HEK293T (cell line): ENCODE measurements at regions not wholly inside any gene's neighbourhood (a gene's known extent, or its start where the extent isn't known, plus 50 kb on each side); places are given as distances from the start of the nearest gene placed in this dataset.

ENCODE experiments used
- CTCF ChIA-PET: fragments of 350-600 bp; formaldehyde crosslinking; extraction: SDS; loops from one replicate; lab custom pipeline; 2021; ENCODE audit warnings: antibody characterized with exemption, inconsistent platforms; lab: Yijun Ruan, JAX
- POLR2A ChIA-PET: fragments of 350-600 bp; formaldehyde crosslinking; extraction: SDS; loops from one replicate; lab custom pipeline; 2020; ENCODE audit warnings: antibody characterized with exemption, inconsistent platforms; lab: Yijun Ruan, JAX
- DNase-seq: peaks from one replicate; pipeline ENCODE4 v3.0.0; 2012; ENCODE audit warnings: mixed read lengths; ENCODE audit errors: extremely low spot score
- ARNT ChIP-seq: fragments of 450-650 bp; IDR thresholded peaks from 2 replicates; pipeline ENCODE4 v1.6.1; 2017; ENCODE audit warnings: mild to moderate bottlenecking
- BHLHE40 ChIP-seq: fragments of 450-650 bp; IDR thresholded peaks from 2 replicates; pipeline ENCODE4 v1.6.1; 2016; ENCODE audit warnings: mild to moderate bottlenecking, moderate library complexity, borderline replicate concordance
- CTBP1 ChIP-seq: fragments of 450-650 bp; IDR thresholded peaks from 2 replicates; pipeline ENCODE4 v1.6.1; 2016; ENCODE audit warnings: borderline replicate concordance
- ELF4 ChIP-seq: fragments of 450-650 bp; IDR thresholded peaks from 2 replicates; pipeline ENCODE4 v1.6.1; 2017; ENCODE audit warnings: antibody characterized with exemption
- FOXA1 ChIP-seq: fragments of 450-650 bp; IDR thresholded peaks from 2 replicates; pipeline ENCODE4 v1.6.1; 2016; ENCODE audit warnings: mild to moderate bottlenecking
- FOXK2 ChIP-seq: fragments of 450-650 bp; IDR thresholded peaks from 2 replicates; pipeline ENCODE4 v1.6.1; 2016; ENCODE audit warnings: mild to moderate bottlenecking
- FOXM1 ChIP-seq: fragments of 450-650 bp; IDR thresholded peaks from 2 replicates; pipeline ENCODE4 v1.6.1; 2017; ENCODE audit warnings: mild to moderate bottlenecking, borderline replicate concordance
- HDGF ChIP-seq: fragments of 450-650 bp; IDR thresholded peaks from 2 replicates; pipeline ENCODE4 v1.6.1; 2017; ENCODE audit warnings: antibody characterized with exemption, borderline replicate concordance
- L3MBTL2 ChIP-seq: fragments of 450-650 bp; conservative IDR thresholded peaks from 2 replicates; pipeline ENCODE4 v1.6.1; 2016; ENCODE audit warnings: mild to moderate bottlenecking
- LEF1 ChIP-seq: fragments of 450-650 bp; IDR thresholded peaks from 2 replicates; pipeline ENCODE4 v1.6.1; 2017; ENCODE audit warnings: mild to moderate bottlenecking, borderline replicate concordance
- NFRKB ChIP-seq: fragments of 450-650 bp; IDR thresholded peaks from 2 replicates; pipeline ENCODE4 v1.6.1; 2016; ENCODE audit warnings: mild to moderate bottlenecking, moderate library complexity
- SP1 ChIP-seq: fragments of 450-650 bp; IDR thresholded peaks from 2 replicates; pipeline ENCODE4 v1.6.1; 2017
- SUZ12 ChIP-seq: fragments of 450-650 bp; IDR thresholded peaks from 2 replicates; pipeline ENCODE4 v1.6.1; 2016; ENCODE audit warnings: mild to moderate bottlenecking
- TARDBP ChIP-seq: fragments of 450-650 bp; IDR thresholded peaks from 2 replicates; pipeline ENCODE4 v1.6.1; 2016
- ZNF384 ChIP-seq: fragments of 450-650 bp; IDR thresholded peaks from 2 replicates; pipeline ENCODE4 v1.6.1; 2016
- TF ChIP-seq, protein P1 (sequence below): fragments of 450-650 bp; IDR thresholded peaks from 2 replicates; pipeline ENCODE4 v1.6.1; 2016

DNA sequence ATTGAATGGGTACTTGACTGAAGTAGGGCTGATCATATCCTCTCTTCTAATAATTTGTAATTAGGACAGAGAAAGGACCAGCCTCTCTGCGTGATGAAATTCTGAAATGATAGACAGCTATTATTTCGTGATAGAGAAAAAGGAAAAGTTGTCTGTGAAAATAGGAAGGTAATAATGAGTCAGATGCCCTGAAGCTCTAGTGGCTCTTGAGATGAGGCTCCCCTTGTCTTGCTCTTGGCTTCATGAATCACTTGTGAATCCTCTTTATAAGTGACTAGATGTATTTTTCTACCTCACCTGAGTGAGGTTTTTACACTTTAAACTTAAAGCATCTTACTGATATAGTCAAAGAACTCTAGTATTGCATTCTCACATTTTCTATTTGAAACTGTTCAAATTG lies 888.9 kb downstream of the PCDH18 start:
- no peak for DNase-seq
- CTCF ChIA-PET = no interaction called here
- POLR2A ChIA-PET = no interaction called here
- TF ChIP-seq LEF1 = no peak
- TF ChIP-seq, protein P1, sequence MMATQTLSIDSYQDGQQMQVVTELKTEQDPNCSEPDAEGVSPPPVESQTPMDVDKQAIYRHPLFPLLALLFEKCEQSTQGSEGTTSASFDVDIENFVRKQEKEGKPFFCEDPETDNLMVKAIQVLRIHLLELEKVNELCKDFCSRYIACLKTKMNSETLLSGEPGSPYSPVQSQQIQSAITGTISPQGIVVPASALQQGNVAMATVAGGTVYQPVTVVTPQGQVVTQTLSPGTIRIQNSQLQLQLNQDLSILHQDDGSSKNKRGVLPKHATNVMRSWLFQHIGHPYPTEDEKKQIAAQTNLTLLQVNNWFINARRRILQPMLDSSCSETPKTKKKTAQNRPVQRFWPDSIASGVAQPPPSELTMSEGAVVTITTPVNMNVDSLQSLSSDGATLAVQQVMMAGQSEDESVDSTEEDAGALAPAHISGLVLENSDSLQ = no peak
- no peak for TF ChIP-seq ELF4
- no peak for TF ChIP-seq SUZ12
- TF ChIP-seq CTBP1 = no peak
- TF ChIP-seq ZNF384 = no peak
- no peak for TF ChIP-seq SP1
- no peak for TF ChIP-seq BHLHE40
- TF ChIP-seq FOXK2 = no peak
- TF ChIP-seq ARNT = no peak
- no peak for TF ChIP-seq L3MBTL2
- TF ChIP-seq FOXM1 = no peak

DNA sequence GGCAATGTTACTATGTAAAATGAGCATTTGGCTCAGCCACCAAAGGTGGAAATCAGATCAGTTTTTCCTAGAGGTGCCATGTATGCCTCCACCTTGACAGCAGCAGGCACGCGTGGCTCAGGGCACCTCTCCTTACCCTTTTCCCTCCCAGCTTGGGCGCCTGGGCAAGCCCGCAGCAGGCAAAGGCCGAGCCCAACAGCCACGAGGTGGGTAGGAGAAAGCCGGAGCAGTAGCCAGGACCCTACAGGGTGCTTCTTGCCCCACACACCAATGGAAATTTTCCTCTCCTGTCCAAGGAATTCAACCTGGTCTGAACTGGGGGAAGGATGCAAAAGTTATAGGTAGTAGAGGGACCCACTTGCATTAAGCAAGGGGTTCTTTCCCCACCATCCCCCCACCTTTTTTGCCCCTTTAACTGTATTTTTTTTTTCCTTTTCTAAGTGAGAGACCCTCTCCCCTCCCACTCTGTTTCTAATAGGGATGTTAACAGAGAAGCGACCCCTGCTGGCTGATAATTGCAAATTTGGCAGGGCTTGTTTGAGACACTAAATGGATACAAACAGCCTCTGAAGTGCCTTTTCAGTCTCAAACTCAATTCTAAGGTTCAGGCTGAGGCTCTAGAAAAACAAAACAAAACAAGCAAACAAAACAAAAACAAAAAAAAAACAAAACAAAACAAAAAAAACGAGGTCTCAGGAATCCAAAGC lies 895.1 kb downstream of the PCDH18 start:
- ChIA-PET POLR2A (no interaction called here), CTCF (no interaction called here)
- peak; percentile 19 for DNase-seq
- TF ChIP-seq FOXM1 (no peak), SUZ12 (no peak), TARDBP (no peak), BHLHE40 (no peak), ZNF384 (no peak), L3MBTL2 (no peak), CTBP1 (no peak), LEF1 (no peak), FOXK2 (no peak), HDGF (no peak), FOXA1 (no peak), SP1 (no peak), ARNT (no peak), ELF4 (no peak)
- TF ChIP-seq, protein P1 = no peak

DNA sequence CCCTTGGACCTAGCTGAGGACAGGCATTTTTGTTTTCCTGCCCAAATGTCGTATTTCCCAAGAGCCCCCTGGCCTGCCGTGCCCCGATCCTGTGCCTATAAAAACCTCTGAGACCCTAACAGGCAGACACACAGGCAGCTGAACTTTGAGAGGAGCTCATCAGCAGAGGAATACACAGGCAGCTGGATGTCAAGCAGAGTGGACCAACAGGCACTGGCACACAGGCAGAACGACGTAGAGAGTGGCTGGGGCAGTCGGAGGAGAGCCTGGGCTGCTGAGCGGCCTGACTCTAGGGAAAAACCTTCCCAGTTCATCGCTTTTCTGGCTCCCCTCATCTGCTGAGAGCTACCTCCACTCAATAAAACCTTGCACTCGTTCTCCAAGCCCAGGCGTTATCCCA lies 896.1 kb downstream of the PCDH18 start:
- TF ChIP-seq SUZ12 = no peak
- no peak for DNase-seq
- ChIA-PET POLR2A (no interaction called here), CTCF (no interaction called here)

DNA sequence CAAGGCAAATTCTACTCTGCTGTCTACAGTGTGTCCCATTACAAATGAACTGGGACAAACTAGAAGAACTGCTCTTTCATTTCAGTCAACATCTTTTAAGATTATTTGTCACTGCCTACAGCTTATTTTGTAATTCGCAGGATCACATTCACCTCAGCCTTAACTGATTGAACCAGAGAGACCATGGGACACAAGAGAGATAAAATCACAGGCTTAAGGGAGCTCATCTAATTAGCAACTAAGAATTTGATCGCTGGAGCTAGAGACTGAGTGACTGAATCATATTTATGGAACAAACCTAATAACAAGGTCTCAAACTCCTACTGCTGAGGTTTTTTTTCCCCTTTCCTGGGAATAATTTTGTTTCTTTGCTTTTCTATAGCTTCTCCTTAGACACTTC lies 898.2 kb downstream of the PCDH18 start:
- POLR2A ChIA-PET = no interaction called here
- TF ChIP-seq SP1 (no peak), CTBP1 (no peak), BHLHE40 (no peak), TARDBP (no peak), SUZ12 (no peak), FOXA1 (no peak), ZNF384 (no peak), ELF4 (no peak), L3MBTL2 (no peak), HDGF (no peak), ARNT (no peak)
- no peak for DNase-seq
- CTCF ChIA-PET = no interaction called here

DNA sequence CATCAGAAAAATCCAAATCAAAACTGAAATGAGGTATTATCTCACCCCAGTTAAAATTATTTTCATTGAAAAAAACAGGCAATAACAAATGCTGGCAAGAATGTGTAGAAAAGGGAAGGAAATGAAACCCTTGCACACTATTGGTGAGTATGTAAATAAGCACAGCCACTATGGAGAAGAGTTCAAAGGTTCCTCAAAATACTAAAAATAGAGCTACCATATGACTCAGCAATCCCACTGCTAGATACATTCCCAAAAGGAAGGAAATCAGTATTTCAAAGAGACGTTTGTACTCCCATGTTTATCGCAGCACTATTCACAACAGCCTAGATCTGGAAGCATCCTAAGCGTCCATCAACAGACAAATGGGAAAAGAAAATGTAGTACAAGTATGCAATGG lies 932.4 kb downstream of the PCDH18 start:
- DNase-seq = no peak
- CTCF ChIA-PET = no interaction called here
- POLR2A ChIA-PET = no interaction called here
- TF ChIP-seq ELF4 (no peak), ARNT (no peak), L3MBTL2 (no peak), FOXK2 (no peak), SUZ12 (no peak), LEF1 (no peak), SP1 (no peak), FOXM1 (no peak), BHLHE40 (no peak), NFRKB (no peak), HDGF (no peak), TARDBP (no peak), FOXA1 (no peak), ZNF384 (no peak), CTBP1 (no peak)
- TF ChIP-seq, protein P1 = no peak

DNA sequence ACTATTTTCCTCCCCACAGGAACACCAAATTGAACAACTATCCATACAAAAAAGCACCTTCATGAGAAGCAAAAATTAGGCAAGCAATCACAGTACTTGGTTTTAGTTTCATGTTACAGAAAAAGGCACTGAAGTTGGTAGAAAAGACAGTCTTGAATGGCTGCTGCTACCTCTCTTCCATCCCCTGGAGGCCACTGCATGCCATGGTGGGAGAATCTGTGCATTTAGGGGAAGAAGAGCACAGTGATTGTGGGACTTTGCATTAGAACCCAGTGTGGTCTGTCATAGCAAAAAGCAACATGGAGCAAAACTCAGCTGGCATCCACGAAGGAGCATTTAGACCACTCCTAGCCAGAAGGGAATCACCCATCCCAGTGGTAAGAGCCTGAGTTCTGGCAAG lies 941.9 kb downstream of the PCDH18 start:
- no peak for TF ChIP-seq SP1
- TF ChIP-seq SUZ12 = no peak
- no peak for TF ChIP-seq L3MBTL2
- TF ChIP-seq NFRKB = no peak
- no peak for TF ChIP-seq ZNF384
- TF ChIP-seq, protein P1 = no peak
- no peak for TF ChIP-seq ARNT
- no peak for TF ChIP-seq TARDBP
- ChIA-PET CTCF (no interaction called here), POLR2A (no interaction called here)
- DNase-seq = no peak
